A549 (cell line): ENCODE measurements at regions not wholly inside any gene's neighbourhood (a gene's known extent, or its start where the extent isn't known, plus 50 kb on each side); places are given as distances from the start of the nearest gene placed in this dataset.

Experiments
- ATAC-seq, 2 experiments: fragments of 200-7000 bp in 1 of 2; fragments of >200 bp in 1 of 2; cut with Nextera tagmentation in 1 of 2; cut with Tn5 transposase in 1 of 2; 3 replicates each; pipeline versions ENCODE4 v1.8.0 to v1.9.1; 2018 to 2020; ENCODE audit warnings: mild to moderate bottlenecking in 1 of 2, moderate library complexity in 1 of 2
- CTCF ChIA-PET: fragments of 300-600 bp; sonication (Branson Sonifier 250); formaldehyde crosslinking; extraction: SDS; loops from one replicate; lab custom pipeline; 2021; ENCODE audit warnings: antibody characterized with exemption, inconsistent platforms; lab: Yijun Ruan, JAX
- POLR2A ChIA-PET: fragments of 350-600 bp; formaldehyde crosslinking; extraction: SDS; loops from one replicate; lab custom pipeline; 2021; ENCODE audit warnings: antibody characterized with exemption, inconsistent platforms; lab: Yijun Ruan, JAX
- DNase-seq, 2 experiments: peaks; one replicate each; pipeline versions ENCODE4 v3.0.0 to v3.0.0-alpha.2; 2011 to 2016; ENCODE audit warnings: low read depth in 1 of 2, low spot score in 1 of 2
- FAIRE-seq: peaks from 2 replicates; lab custom pipeline; 2011; peaks lifted over from hg19 to GRCh38; lab: Jason Lieb, UNC
- H3K27ac ChIP-seq, 2 experiments: fragments of >200 bp; sonication (Bioruptor Twin); formaldehyde crosslinking; 3 replicates each; pipeline ENCODE4 v1.5.1; 2016 to 2017
- H3K4me1 ChIP-seq: fragments of >200 bp; sonication (Bioruptor Twin); formaldehyde crosslinking; 3 replicates; pipeline ENCODE4 v1.6.1; 2016
- H3K4me2 ChIP-seq: fragments of >200 bp; sonication (Bioruptor Twin); formaldehyde crosslinking; 3 replicates; pipeline ENCODE4 v1.6.1; 2016
- H3K4me3 ChIP-seq: fragments of >200 bp; sonication (Bioruptor Twin); formaldehyde crosslinking; 3 replicates; pipeline ENCODE4 v1.5.1; 2016
- H3K9me3 ChIP-seq: fragments of >200 bp; sonication (Bioruptor Twin); formaldehyde crosslinking; 3 replicates; pipeline ENCODE4 v1.6.1; 2016
- BHLHE40 ChIP-seq: IDR thresholded peaks from 2 replicates; pipeline ENCODE4 v1.6.1; 2012; ENCODE audit warnings: low read depth, low read length, inconsistent platforms
- CHD2 ChIP-seq: fragments of 150-350 bp; IDR thresholded peaks from 2 replicates; pipeline ENCODE4 v1.6.1; 2014; ENCODE audit warnings: low read length; ENCODE audit not compliant: partially characterized antibody
- EHF ChIP-seq: fragments of 250-450 bp; sonication (Bioruptor Pico); IDR thresholded peaks from 2 replicates; pipeline ENCODE4 v1.5.0; 2020; ENCODE audit warnings: mild to moderate bottlenecking
- EHMT2 ChIP-seq: fragments of 200-600 bp; sonication (generic); IDR thresholded peaks from 2 replicates; pipeline ENCODE4 v1.6.1; 2016; ENCODE audit warnings: antibody characterized with exemption, low read depth, mild to moderate bottlenecking, moderate library complexity
- HDAC2 ChIP-seq: fragments of 200-600 bp; sonication (generic); IDR thresholded peaks from 2 replicates; pipeline ENCODE4 v1.6.1; 2016
- HEYL ChIP-seq: fragments of 250-450 bp; sonication (Bioruptor Pico); IDR thresholded peaks from 2 replicates; pipeline ENCODE4 v1.8.0; 2021; ENCODE audit warnings: mild to moderate bottlenecking, moderate library complexity
- HOXA7 ChIP-seq: fragments of 250-450 bp; sonication (Bioruptor Pico); IDR thresholded peaks from 2 replicates; pipeline ENCODE4 v1.5.0; 2020; ENCODE audit warnings: mild to moderate bottlenecking, moderate library complexity
- HOXB5 ChIP-seq: fragments of 250-450 bp; sonication (Bioruptor Pico); IDR thresholded peaks from 2 replicates; pipeline ENCODE4 v1.5.0; 2020; ENCODE audit warnings: mild to moderate bottlenecking, moderate library complexity
- JUN ChIP-seq, 2 experiments: fragments of >200 bp; sonication (Bioruptor Twin); formaldehyde crosslinking; IDR thresholded peaks; 2 replicates in 1 of 2; 3 replicates in 1 of 2; pipeline ENCODE4 v1.6.1; 2016 to 2017
- JUNB ChIP-seq: fragments of >200 bp; sonication (Bioruptor Twin); formaldehyde crosslinking; IDR thresholded peaks from 2 replicates; pipeline ENCODE4 v1.6.1; 2016
- KDM5A ChIP-seq: fragments of 200-600 bp; sonication (generic); IDR thresholded peaks from 2 replicates; pipeline ENCODE4 v1.6.1; 2016; ENCODE audit warnings: antibody characterized with exemption, mild to moderate bottlenecking
- MAZ ChIP-seq: fragments of 150-350 bp; IDR thresholded peaks from 2 replicates; pipeline ENCODE4 v1.6.1; 2014; ENCODE audit warnings: antibody characterized with exemption, low read depth, low read length, borderline replicate concordance
- RAD21 ChIP-seq, 2 experiments: fragments of >200 bp in 1 of 2; sonication (Bioruptor Twin) in 1 of 2; formaldehyde crosslinking in 1 of 2; IDR thresholded peaks in 1 of 2; conservative IDR thresholded peaks in 1 of 2; 2 replicates in 1 of 2; 3 replicates in 1 of 2; pipeline ENCODE4 v1.6.1; 2012 to 2018; ENCODE audit warnings: inconsistent platforms in 1 of 2
- SMC3 ChIP-seq: fragments of >200 bp; sonication (Bioruptor Twin); formaldehyde crosslinking; IDR thresholded peaks from 3 replicates; pipeline ENCODE4 v1.6.1; 2018; ENCODE audit warnings: inconsistent platforms
- ZNF302 ChIP-seq: fragments of 250-450 bp; sonication (Bioruptor Pico); IDR thresholded peaks from 2 replicates; pipeline ENCODE4 v1.9.0; 2021; ENCODE audit warnings: inconsistent platforms, mild to moderate bottlenecking, moderate library complexity
- WGBS: methylation state at CpG from one replicate; pipeline ENCODE4 v1.1.6; 2017; ENCODE audit errors: missing lambda C conversion rate; 5-methylcytosine and 5-hydroxymethylcytosine counted together
- TF ChIP-seq, protein P1 (sequence below): IDR thresholded peaks from 2 replicates; pipeline ENCODE4 v1.6.1; 2012
- TF ChIP-seq, protein P2 (sequence below): fragments of 250-450 bp; sonication (Bioruptor Pico); IDR thresholded peaks from 2 replicates; pipeline ENCODE4 v1.5.0; 2020; ENCODE audit warnings: low read depth, mild to moderate bottlenecking, moderate library complexity
- TF ChIP-seq, protein P3 (sequence below): fragments of 250-450 bp; sonication (Bioruptor Pico); IDR thresholded peaks from 2 replicates; pipeline ENCODE4 v1.5.0; 2021; ENCODE audit warnings: mild to moderate bottlenecking, moderate library complexity, borderline replicate concordance
- TF ChIP-seq, protein P4 (sequence below): IDR thresholded peaks from 2 replicates; pipeline ENCODE4 v1.6.1; 2012

DNA sequence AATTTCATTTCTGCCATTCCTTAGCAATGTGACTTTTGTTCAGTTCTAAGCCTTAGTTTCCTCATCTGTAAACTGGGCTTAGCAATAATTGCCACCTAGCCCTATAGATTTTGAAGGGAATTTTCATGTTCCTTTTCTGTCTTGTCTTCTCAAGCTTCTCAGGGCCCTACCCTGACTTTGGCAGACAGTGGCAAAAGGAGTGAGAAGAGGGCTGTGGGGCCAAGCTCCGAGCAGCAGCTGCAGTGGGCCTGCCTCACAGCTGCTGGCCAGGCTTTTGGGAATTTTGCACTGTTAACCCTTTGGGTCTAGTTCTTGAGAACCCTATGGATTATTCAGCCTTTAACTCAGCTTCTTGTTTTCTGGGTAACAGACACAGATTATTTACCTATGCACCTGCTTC lies 67.6 kb upstream of the IGSF1 start:
- Histone ChIP-seq H3K4me1 (no peaks in the 10 kb centered on the region), H3K4me2 (no peak overlapping the region), H3K4me3 (no peak overlapping the region), H3K27ac (no peak overlapping the region), H3K9me3 (no peaks in the 10 kb centered on the region)
- FAIRE-seq (peak; percentile 85), ATAC-seq (no peak), DNase-seq (no peak)
- ChIA-PET CTCF (no interaction called here), POLR2A (no interaction called here)
- WGBS: 75% methylated on average over 1 of the region's 1 CpG
- TF ChIP-seq CHD2: no peak
- TF ChIP-seq, protein P1, sequence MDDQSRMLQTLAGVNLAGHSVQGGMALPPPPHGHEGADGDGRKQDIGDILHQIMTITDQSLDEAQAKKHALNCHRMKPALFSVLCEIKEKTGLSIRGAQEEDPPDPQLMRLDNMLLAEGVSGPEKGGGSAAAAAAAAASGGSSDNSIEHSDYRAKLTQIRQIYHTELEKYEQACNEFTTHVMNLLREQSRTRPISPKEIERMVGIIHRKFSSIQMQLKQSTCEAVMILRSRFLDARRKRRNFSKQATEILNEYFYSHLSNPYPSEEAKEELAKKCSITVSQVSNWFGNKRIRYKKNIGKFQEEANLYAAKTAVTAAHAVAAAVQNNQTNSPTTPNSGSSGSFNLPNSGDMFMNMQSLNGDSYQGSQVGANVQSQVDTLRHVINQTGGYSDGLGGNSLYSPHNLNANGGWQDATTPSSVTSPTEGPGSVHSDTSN: no peak
- no peak for TF ChIP-seq ZNF302 (CRISPR knock-in tag)
- TF ChIP-seq, protein P2, sequence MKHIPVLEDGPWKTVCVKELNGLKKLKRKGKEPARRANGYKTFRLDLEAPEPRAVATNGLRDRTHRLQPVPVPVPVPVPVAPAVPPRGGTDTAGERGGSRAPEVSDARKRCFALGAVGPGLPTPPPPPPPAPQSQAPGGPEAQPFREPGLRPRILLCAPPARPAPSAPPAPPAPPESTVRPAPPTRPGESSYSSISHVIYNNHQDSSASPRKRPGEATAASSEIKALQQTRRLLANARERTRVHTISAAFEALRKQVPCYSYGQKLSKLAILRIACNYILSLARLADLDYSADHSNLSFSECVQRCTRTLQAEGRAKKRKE (CRISPR knock-in tag): no peak
- TF ChIP-seq JUN (IDR thresholded peaks at IDR 0.05): no peak

DNA sequence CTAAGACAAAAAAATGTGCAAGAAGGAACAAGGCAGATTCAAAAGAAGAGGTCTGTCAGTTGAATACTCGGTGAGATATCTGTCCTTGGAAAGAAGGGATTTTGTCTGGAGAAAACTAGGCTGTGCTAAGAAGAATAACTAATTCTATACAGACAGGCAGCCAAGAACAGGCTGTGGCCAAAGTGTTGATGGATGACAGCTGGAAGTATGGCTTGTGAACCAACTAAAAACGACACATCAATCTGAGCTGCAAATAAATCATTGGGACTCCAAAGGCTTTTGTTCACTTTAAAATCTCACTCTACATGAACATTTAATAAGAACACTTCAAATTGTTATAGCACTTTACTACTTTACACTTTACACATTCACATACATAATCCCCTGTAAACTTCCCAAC lies 70.5 kb upstream of the IGSF1 start:
- TF ChIP-seq HOXB5 (no peak), EHMT2 (no peak)
- TF ChIP-seq, protein P3, sequence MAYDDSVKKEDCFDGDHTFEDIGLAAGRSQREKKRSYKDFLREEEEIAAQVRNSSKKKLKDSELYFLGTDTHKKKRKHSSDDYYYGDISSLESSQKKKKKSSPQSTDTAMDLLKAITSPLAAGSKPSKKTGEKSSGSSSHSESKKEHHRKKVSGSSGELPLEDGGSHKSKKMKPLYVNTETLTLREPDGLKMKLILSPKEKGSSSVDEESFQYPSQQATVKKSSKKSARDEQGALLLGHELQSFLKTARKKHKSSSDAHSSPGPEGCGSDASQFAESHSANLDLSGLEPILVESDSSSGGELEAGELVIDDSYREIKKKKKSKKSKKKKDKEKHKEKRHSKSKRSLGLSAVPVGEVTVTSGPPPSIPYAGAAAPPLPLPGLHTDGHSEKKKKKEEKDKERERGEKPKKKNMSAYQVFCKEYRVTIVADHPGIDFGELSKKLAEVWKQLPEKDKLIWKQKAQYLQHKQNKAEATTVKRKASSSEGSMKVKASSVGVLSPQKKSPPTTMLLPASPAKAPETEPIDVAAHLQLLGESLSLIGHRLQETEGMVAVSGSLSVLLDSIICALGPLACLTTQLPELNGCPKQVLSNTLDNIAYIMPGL (CRISPR knock-in tag): no peak
- H3K4me1 ChIP-seq: no peaks in the 10 kb centered on the region
- no peak overlapping the region for H3K4me2 ChIP-seq
- ChIA-PET POLR2A (no interaction called here), CTCF (no interaction called here)
- H3K27ac ChIP-seq: no peak overlapping the region
- DNase-seq: no peak
- ATAC-seq: no peak
- peak; percentile 43 for FAIRE-seq
- 75% methylated on average over 2 of the region's 2 CpGs for WGBS
- H3K4me3 ChIP-seq: no peak overlapping the region
- no peaks in the 10 kb centered on the region for H3K9me3 ChIP-seq

DNA sequence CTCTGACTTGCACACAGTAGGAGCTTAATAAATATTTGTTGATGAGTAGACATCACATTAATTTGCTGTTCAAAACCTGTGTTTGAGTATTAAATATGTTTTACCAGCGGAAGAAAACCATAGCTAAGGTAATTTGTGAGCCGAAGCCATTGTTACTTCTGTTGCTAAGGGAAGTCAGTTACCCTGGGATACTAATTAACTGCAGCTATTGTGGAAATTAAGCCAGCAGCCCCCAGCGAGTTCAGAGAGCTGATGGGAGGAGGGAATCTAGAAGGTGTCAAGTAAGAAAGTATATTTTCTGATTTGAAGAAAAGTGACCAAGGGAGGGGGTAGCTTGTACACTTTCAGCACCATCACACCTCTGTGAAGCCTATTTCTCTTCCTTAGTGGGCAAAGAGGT lies 76.7 kb upstream of the IGSF1 start:
- no peaks in the 10 kb centered on the region for H3K4me1 ChIP-seq
- WGBS: 72% methylated on average over 3 of the region's 3 CpGs
- no peak overlapping the region for H3K27ac ChIP-seq
- DNase-seq (no peak), ATAC-seq (no peak)
- ChIA-PET CTCF (interaction anchor here (1.6 kb wide), 1 partner anchor 297 kb away, joined by 3 read pairs; no protein-coding TSS in a partner anchor), POLR2A (no interaction called here)
- H3K4me2 ChIP-seq: no peak overlapping the region
- H3K9me3 ChIP-seq: no peaks in the 10 kb centered on the region
- no peak overlapping the region for H3K4me3 ChIP-seq
- TF ChIP-seq HDAC2 (no peak), JUNB (no peak), EHF (CRISPR knock-in tag) (no peak), KDM5A (no peak), BHLHE40 (no peak), MAZ (no peak), HOXB5 (no peak), SMC3 (no peak), HEYL (CRISPR knock-in tag) (no peak)
- TF ChIP-seq, protein P4, sequence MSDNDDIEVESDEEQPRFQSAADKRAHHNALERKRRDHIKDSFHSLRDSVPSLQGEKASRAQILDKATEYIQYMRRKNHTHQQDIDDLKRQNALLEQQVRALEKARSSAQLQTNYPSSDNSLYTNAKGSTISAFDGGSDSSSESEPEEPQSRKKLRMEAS: no peak
- TF ChIP-seq, all 56 proteins: peak for 0
- no peak for FAIRE-seq

DNA sequence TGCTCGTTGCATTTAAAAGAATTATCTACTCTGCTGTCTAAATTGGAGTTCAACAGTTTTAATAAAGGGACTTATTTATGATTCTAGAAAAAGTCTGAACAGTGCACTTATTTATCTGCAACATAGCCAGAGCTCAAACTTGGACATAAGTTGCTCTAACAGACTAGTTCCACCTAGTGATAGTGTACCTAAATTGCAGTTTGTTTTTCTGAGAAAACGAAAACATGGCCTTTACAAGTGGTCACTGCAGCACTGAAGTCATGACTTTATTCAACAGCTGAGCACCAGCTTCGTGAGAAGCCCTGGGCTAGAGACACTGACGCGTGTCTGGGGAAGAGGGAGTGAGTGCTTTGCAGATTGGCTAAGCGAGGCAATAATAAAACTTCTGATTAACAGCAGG lies 77.3 kb upstream of the IGSF1 start:
- TF ChIP-seq RAD21 (conservative IDR thresholded peaks at IDR 0.05 in 1 of 2, IDR thresholded peaks at IDR 0.05 in 1 of 2) (peak in 1 of 2 experiments; percentile 9; a peak in 1 of 5 replicates), HOXA7 (CRISPR knock-in tag) (no peak)
- TF ChIP-seq, all 56 proteins: peak for 1
- H3K4me3 ChIP-seq: no peak overlapping the region
- no peaks in the 10 kb centered on the region for H3K9me3 ChIP-seq
- ChIA-PET POLR2A (no interaction called here), CTCF (interaction anchor here (1.6 kb wide), 1 partner anchor 298 kb away, joined by 3 read pairs; no protein-coding TSS in a partner anchor)
- ATAC-seq (no peak), FAIRE-seq (peak; percentile 78), DNase-seq (peak; percentile 1)
- WGBS: 70% methylated on average over 6 of the region's 6 CpGs
- H3K27ac ChIP-seq: no peak overlapping the region
- H3K4me2 ChIP-seq: no peak overlapping the region
- H3K4me1 ChIP-seq: no peaks in the 10 kb centered on the region
